K562 (cell line): ENCODE measurements at regions not wholly inside any gene's neighbourhood (a gene's known extent, or its start where the extent isn't known, plus 50 kb on each side); places are given as distances from the start of the nearest gene placed in this dataset.

Experiments
- ATAC-seq: fragments of 200-7000 bp; cut with Tn5 transposase; 3 replicates; pipeline ENCODE4 v1.9.1; 2020; ENCODE audit warnings: moderate library complexity
- BruUV-seq: library from RNA; stranded (reverse); fragments of 400-500 nt; replicated peaks from 2 replicates; lab custom pipeline; 2021; lab: Mats Ljungman, UMichigan
- CTCF ChIA-PET: fragments of 300-600 bp; formaldehyde crosslinking; extraction: SDS; loops from one replicate; lab custom pipeline; 2021; ENCODE audit warnings: low intra/inter-chr PET ratio; lab: Yijun Ruan, JAX
- POLR2A ChIA-PET: fragments of 300-600, 350-650 bp; sonication (Branson Sonifier 250); formaldehyde crosslinking; extraction: SDS; loops from one replicate; lab custom pipeline; 2021; ENCODE audit warnings: antibody characterized with exemption, inconsistent platforms; lab: Yijun Ruan, JAX
- DNase-seq, 4 experiments: peaks; one replicate each; pipeline versions ENCODE4 v3.0.0 to v3.0.0-alpha.2; 2011 to 2018; ENCODE audit warnings: low spot score in 3 of 4, mixed read lengths in 3 of 4; ENCODE audit errors: extremely low read depth in 1 of 4
- FAIRE-seq: peaks from 2 replicates; lab custom pipeline; 2011; peaks lifted over from hg19 to GRCh38; lab: Jason Lieb, UNC
- H2AFZ ChIP-seq: 2 replicates; pipeline ENCODE4 v1.6.0; 2011; ENCODE audit warnings: low read depth, low read length, control low read depth, inconsistent platforms
- H3K27ac ChIP-seq: fragments of 200-600 bp; 3 replicates; pipeline ENCODE4 v1.8.0; 2011; ENCODE audit warnings: low read depth, mild to moderate bottlenecking, control low read depth, inconsistent platforms, low read length, moderate library complexity, mixed read lengths; ENCODE audit errors: extremely low read depth
- H3K27me3 ChIP-seq, 2 experiments: fragments of 300-600 bp in 1 of 2; 2 replicates in 1 of 2; 3 replicates in 1 of 2; pipeline versions ENCODE4 v1.6.0 to v1.8.0; 2011; ENCODE audit warnings: inconsistent platforms in 2 of 2, low read length in 2 of 2, mild to moderate bottlenecking in 1 of 2, mixed read lengths in 1 of 2, moderate library complexity in 1 of 2; ENCODE audit not compliant: control insufficient read depth in 2 of 2, insufficient read depth in 2 of 2
- H3K36me3 ChIP-seq: fragments of 300-600 bp; 3 replicates; pipeline ENCODE4 v1.8.0; 2011; ENCODE audit warnings: mild to moderate bottlenecking, low read length, inconsistent platforms; ENCODE audit not compliant: control insufficient read depth, insufficient read depth
- H3K4me1 ChIP-seq, 2 experiments: fragments of 200-600 bp in 1 of 2; replicated peaks in 1 of 2; 2 replicates in 1 of 2; 3 replicates in 1 of 2; pipeline versions ENCODE4 v1.5.1 to v1.8.0; 2011; ENCODE audit warnings: inconsistent platforms in 2 of 2, low read length in 2 of 2, mild to moderate bottlenecking in 1 of 2, mixed read lengths in 1 of 2, moderate library complexity in 1 of 2; ENCODE audit not compliant: control insufficient read depth in 2 of 2, insufficient read depth in 2 of 2
- H3K4me2 ChIP-seq: 2 replicates; pipeline ENCODE4 v1.6.1; 2011; ENCODE audit warnings: low read length, control low read depth, inconsistent platforms, mixed read lengths; ENCODE audit not compliant: insufficient read depth
- H3K4me3 ChIP-seq: fragments of 200-600 bp; sonication (generic), shearing (Covaris generic); 2 replicates; pipeline ENCODE4 v1.5.1; 2016; ENCODE audit warnings: control low read depth, inconsistent platforms
- H3K79me2 ChIP-seq: fragments of 200-600 bp; 3 replicates; pipeline ENCODE4 v1.8.0; 2011; ENCODE audit warnings: low read length, inconsistent platforms; ENCODE audit not compliant: control insufficient read depth, insufficient read depth
- H3K9ac ChIP-seq, 2 experiments: 2 replicates each; pipeline versions ENCODE4 v1.6.0 to v1.6.1; 2011; ENCODE audit warnings: low read depth in 2 of 2, low read length in 2 of 2, control low read depth in 1 of 2, inconsistent platforms in 1 of 2, mild to moderate bottlenecking in 1 of 2, mixed read lengths in 1 of 2; ENCODE audit not compliant: insufficient read depth in 1 of 2
- H3K9me1 ChIP-seq: one replicate; pipeline ENCODE4 v1.6.0; 2011; ENCODE audit warnings: inconsistent platforms, mild to moderate bottlenecking, low read length, moderate library complexity; ENCODE audit not compliant: control insufficient read depth, insufficient read depth
- H3K9me3 ChIP-seq: replicated peaks from 2 replicates; pipeline ENCODE4 v1.5.1; 2011; ENCODE audit warnings: low read depth, low read length, inconsistent platforms; ENCODE audit not compliant: control insufficient read depth, insufficient read depth
- H4K20me1 ChIP-seq: replicated peaks from 2 replicates; pipeline ENCODE4 v1.6.1; 2011; ENCODE audit warnings: low read length, inconsistent platforms, mixed read lengths; ENCODE audit not compliant: control insufficient read depth, insufficient read depth
- ETV6 ChIP-seq, 3 experiments: fragments of 150-350 bp in 1 of 3; sonication (generic) in 1 of 3; formaldehyde crosslinking in 1 of 3; IDR thresholded peaks; 2 replicates each; pipeline versions ENCODE4 v1.6.1 to v1.8.0; 2014 to 2022; ENCODE audit warnings: borderline replicate concordance in 2 of 3, low read depth in 2 of 3, antibody characterized with exemption in 1 of 3, low read length in 1 of 3, mild to moderate bottlenecking in 1 of 3, missing genetic modification reagents in 1 of 3
- GATAD2B ChIP-seq: fragments of 450-650 bp; IDR thresholded peaks from 2 replicates; pipeline ENCODE4 v1.6.1; 2017; ENCODE audit warnings: mild to moderate bottlenecking, borderline replicate concordance
- KDM4B ChIP-seq, 2 experiments: fragments of 450-650 bp in 1 of 2; sonication (generic) in 1 of 2; IDR thresholded peaks; 2 replicates each; pipeline ENCODE4 v1.6.1; 2016 to 2017; ENCODE audit warnings: borderline replicate concordance in 2 of 2, antibody characterized with exemption in 1 of 2, low read depth in 1 of 2, mild to moderate bottlenecking in 1 of 2
- MCM5 ChIP-seq: fragments of 450-650 bp; IDR thresholded peaks from 2 replicates; pipeline ENCODE4 v1.6.1; 2016; ENCODE audit warnings: low read depth
- ZBTB7A ChIP-seq: IDR thresholded peaks from 2 replicates; pipeline ENCODE4 v1.6.1; 2011; ENCODE audit warnings: low read depth, mild to moderate bottlenecking, low read length, moderate library complexity, borderline replicate concordance; ENCODE audit not compliant: control insufficient read depth
- WGBS: fragments of 100-300 bp; shearing (Covaris generic); methylation state at CpG from one replicate; pipeline ENCODE4 v1.1.6; 2016; ENCODE audit warnings: low coverage, mixed read lengths; ENCODE audit not compliant: insufficient coverage; ENCODE audit errors: missing lambda C conversion rate; 5-methylcytosine and 5-hydroxymethylcytosine counted together
- in situ Hi-C: fragments of 300-500 bp; cut with MboI; formaldehyde crosslinking; loops from 4 replicates; pipeline ENCODE4 v1.15.0; 2018; ENCODE audit warnings: inconsistent platforms, mixed read lengths
- intact Hi-C: fragments of 100-400 bp; cut with micrococcal nuclease; formaldehyde crosslinking; loops from 2 replicates; pipeline ENCODE4 v1.14.2; 2022
- TF ChIP-seq, protein P1 (sequence below): fragments of 250-450 bp; sonication (Bioruptor Pico); IDR thresholded peaks from 2 replicates; pipeline ENCODE4 v1.5.0; 2021; ENCODE audit warnings: mild to moderate bottlenecking, moderate library complexity
- TF ChIP-seq, protein P2 (sequence below): IDR thresholded peaks from 2 replicates; pipeline ENCODE4 v1.6.1; 2016; ENCODE audit warnings: missing genetic modification characterization, missing compliant biosample characterization
- TF ChIP-seq, protein P3 (sequence below): fragments of 450-650 bp; formaldehyde crosslinking; IDR thresholded peaks from 2 replicates; pipeline ENCODE4 v1.4.0; 2020; ENCODE audit warnings: mild to moderate bottlenecking, mixed read lengths
- TF ChIP-seq, protein P4 (sequence below): sonication (generic); formaldehyde crosslinking; IDR thresholded peaks from 2 replicates; pipeline ENCODE4 v1.8.1; 2023; ENCODE audit warnings: mild to moderate bottlenecking, missing genetic modification reagents

DNA sequence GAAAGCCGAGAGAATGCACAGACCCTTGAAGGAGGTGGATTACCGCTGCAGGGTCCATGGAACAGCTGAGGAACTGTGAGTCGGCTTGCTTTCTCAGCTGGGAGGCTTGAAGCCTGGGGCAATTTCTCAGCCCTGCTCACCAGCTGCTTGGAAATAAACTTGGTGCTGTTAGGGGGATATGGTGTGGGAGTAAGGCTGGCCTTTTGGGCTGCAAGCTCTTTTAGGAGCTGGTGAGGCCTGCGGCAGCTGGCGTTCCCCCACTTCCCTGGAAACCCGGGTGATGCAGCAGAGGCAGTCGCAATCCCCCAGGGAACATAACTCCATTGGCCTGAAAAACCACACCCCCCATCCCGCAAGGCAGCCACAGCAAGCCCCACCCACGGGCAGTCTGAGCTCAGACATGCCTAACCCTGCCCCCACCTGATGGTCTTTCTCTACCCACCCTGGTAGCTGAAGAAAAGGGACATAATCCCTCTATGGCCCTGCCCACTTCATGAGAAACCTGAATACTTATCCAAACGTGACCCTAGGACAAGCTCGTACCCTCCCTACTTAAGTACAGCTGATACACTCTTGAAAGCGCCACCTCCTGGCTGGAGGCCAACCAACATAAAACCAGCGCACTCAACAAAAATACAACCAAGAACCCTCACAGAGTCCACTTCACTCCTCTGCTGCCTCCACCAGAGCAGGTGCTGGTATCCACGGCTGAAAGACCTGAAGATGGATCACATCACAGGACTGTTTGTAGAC, 1995.8 kb downstream of the NCAM2 start (continued):
- TF ChIP-seq, protein P1, sequence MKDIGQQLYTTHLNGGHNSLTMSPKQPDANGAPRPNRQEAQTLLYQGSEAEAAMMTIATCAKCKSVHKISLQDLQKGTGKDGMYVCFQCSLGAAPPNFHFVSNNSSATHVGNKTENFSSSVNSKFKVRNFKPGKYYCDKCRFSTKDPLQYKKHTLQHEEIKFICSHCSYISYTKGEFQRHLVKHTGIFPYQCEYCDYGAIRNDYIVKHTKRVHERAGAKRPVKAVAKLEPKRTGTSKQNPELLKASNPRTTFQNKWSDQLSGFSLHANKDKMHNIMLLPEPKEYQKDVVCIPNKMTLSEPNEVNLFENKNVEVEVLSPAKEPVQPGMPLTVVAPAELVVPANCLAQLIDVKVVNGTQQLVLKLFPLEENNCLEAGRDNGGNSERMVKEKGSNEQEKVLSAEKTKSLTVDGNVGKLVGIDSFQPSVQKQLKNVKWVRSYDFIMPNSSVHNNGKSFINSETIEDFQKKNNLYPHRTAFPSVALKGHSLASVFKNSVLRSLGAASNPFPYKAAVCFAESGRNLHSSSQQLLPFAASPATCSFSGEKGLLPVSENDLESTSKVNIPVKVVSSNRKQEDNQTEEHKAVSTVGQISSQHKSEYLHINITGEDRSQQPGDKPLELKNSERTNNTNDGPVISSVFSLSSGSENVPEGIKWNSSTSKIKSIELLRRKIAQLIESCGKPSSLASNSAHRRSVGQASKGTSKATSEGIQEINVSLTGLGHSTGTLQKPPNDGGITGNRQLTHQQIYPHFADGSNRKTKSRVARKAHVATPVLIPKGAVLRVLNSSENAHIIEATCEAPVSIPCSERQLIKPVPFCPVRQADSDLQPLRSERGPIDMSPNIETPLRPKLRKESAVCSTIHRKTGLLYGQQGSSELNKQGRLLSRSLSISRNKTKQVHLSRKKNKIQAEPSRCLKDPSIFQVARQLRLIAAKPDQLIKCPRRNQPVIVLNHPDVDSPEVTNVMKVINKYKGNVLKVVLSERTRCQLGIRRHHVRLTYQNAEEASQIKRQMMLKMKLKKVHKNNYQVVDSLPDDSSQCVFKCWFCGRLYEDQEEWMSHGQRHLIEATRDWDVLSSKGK (CRISPR knock-in tag), result no peak
- TF ChIP-seq ETV6 (IDR thresholded peaks at IDR 0.05; ENCODE audit: borderline replicate concordance in 1 of 2, low read depth in 2 of 2, low read length in 1 of 2) (no peak), ETV6 (CRISPR knock-in tag; IDR thresholded peaks at IDR 0.05; ENCODE audit: borderline replicate concordance) (no peak)

DNA sequence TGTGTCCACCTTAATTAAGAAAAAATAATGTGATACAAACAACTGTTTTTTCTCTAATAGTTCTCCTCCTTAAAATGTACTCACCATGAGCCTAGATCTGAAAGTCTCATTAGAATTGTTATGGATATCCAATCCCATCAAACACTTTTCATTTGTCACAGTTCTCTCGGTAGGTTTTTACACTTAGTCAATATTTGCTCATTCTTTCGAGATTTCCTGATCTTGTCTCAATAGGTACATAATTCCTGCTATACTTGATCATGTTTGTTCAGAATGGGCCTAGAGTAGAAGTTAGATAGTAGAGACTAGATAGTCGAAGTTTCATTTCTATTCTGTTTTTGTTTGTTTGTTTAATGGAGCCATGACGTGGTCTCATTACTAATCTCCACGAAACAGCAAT, 2005.7 kb downstream of the NCAM2 start:
- ChIA-PET POLR2A (no interaction called here), CTCF (no interaction called here)
- H2AFZ ChIP-seq, result no peak overlapping the region
- no peaks in the 10 kb centered on the region; the same call in 1 of the 2 replicates for H3K9me3 ChIP-seq
- no peaks in the 10 kb centered on the region for H4K20me1 ChIP-seq
- in situ Hi-C loops (no loop called here), intact Hi-C loops (no loop called here)
- H3K4me3 ChIP-seq, result no peak overlapping the region
- no peak overlapping the region for H3K27ac ChIP-seq
- H3K4me2 ChIP-seq, result no peak overlapping the region
- H3K27me3 ChIP-seq, result no peaks in the 10 kb centered on the region
- FAIRE-seq (no peak), DNase-seq (no peak), ATAC-seq (no peak)
- no peaks in the 10 kb centered on the region for H3K36me3 ChIP-seq
- WGBS, result 2% methylated on average over 5 of the region's 5 CpGs
- H3K79me2 ChIP-seq, result no peaks in the 10 kb centered on the region
- no peak overlapping the region for H3K9ac ChIP-seq
- H3K9me1 ChIP-seq, result no peaks in the 10 kb centered on the region
- no peaks in the 10 kb centered on the region for H3K4me1 ChIP-seq
- no TSS peak for BruUV-seq
- TF ChIP-seq, protein P2, sequence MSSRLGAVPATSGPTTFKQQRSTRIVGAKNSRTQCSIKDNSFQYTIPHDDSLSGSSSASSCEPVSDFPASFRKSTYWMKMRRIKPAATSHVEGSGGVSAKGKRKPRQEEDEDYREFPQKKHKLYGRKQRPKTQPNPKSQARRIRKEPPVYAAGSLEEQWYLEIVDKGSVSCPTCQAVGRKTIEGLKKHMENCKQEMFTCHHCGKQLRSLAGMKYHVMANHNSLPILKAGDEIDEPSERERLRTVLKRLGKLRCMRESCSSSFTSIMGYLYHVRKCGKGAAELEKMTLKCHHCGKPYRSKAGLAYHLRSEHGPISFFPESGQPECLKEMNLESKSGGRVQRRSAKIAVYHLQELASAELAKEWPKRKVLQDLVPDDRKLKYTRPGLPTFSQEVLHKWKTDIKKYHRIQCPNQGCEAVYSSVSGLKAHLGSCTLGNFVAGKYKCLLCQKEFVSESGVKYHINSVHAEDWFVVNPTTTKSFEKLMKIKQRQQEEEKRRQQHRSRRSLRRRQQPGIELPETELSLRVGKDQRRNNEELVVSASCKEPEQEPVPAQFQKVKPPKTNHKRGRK, result no peak
- TF ChIP-seq, protein P3, sequence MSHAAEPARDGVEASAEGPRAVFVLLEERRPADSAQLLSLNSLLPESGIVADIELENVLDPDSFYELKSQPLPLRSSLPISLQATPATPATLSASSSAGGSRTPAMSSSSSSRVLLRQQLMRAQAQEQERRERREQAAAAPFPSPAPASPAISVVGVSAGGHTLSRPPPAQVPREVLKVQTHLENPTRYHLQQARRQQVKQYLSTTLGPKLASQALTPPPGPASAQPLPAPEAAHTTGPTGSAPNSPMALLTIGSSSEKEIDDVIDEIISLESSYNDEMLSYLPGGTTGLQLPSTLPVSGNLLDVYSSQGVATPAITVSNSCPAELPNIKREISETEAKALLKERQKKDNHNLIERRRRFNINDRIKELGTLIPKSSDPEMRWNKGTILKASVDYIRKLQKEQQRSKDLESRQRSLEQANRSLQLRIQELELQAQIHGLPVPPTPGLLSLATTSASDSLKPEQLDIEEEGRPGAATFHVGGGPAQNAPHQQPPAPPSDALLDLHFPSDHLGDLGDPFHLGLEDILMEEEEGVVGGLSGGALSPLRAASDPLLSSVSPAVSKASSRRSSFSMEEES (CRISPR knock-in tag), result no peak
- TF ChIP-seq, protein P4, sequence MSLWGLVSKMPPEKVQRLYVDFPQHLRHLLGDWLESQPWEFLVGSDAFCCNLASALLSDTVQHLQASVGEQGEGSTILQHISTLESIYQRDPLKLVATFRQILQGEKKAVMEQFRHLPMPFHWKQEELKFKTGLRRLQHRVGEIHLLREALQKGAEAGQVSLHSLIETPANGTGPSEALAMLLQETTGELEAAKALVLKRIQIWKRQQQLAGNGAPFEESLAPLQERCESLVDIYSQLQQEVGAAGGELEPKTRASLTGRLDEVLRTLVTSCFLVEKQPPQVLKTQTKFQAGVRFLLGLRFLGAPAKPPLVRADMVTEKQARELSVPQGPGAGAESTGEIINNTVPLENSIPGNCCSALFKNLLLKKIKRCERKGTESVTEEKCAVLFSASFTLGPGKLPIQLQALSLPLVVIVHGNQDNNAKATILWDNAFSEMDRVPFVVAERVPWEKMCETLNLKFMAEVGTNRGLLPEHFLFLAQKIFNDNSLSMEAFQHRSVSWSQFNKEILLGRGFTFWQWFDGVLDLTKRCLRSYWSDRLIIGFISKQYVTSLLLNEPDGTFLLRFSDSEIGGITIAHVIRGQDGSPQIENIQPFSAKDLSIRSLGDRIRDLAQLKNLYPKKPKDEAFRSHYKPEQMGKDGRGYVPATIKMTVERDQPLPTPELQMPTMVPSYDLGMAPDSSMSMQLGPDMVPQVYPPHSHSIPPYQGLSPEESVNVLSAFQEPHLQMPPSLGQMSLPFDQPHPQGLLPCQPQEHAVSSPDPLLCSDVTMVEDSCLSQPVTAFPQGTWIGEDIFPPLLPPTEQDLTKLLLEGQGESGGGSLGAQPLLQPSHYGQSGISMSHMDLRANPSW (CRISPR knock-in tag), result no peak
- no peak for TF ChIP-seq KDM4B (IDR thresholded peaks at IDR 0.05; ENCODE audit: borderline replicate concordance in 2 of 2, low read depth in 1 of 2)
- no peak for TF ChIP-seq MCM5
- TF ChIP-seq GATAD2B, result no peak
- no peak for TF ChIP-seq ZBTB7A
